ENCODE measurements at regions not wholly inside any gene's neighbourhood (a gene's known extent, or its start where the extent isn't known, plus 50 kb on each side); places are given as distances from the start of the nearest gene placed in this dataset.

GRCh38 chr16:9035996-9036395 is 55.4 kb upstream of the HAPSTR1 start:
- no peak for TF ChIP-seq CTCF (IDR thresholded peaks at IDR 0.05)
- TF ChIP-seq POLR2A (IDR thresholded peaks at IDR 0.05): no peak
- TF ChIP-seq EP300 (IDR thresholded peaks at IDR 0.05): no peak

Measured in ovary (tissue), 3 donors.